Neuronal stem cell (in vitro differentiated cells): ENCODE measurements at regions not wholly inside any gene's neighbourhood (a gene's known extent, or its start where the extent isn't known, plus 50 kb on each side); places are given as distances from the start of the nearest gene placed in this dataset.

Source experiments
- DNase-seq: peaks from one replicate; pipeline ENCODE4 v3.0.0-alpha.2; 2013; ENCODE audit warnings: low spot score
- H2AFZ ChIP-seq: one replicate; pipeline ENCODE4 v1.6.1; 2013; ENCODE audit warnings: mild to moderate bottlenecking, low read length, inconsistent platforms
- H2AK5ac ChIP-seq: 2 replicates; pipeline ENCODE4 v1.6.1; 2013; ENCODE audit warnings: low read depth, mild to moderate bottlenecking, inconsistent platforms, low read length, moderate library complexity, mixed read lengths
- H2BK120ac ChIP-seq: 2 replicates; pipeline ENCODE4 v1.6.1; 2013; ENCODE audit warnings: low read depth, mild to moderate bottlenecking, inconsistent platforms, low read length, moderate library complexity, mixed read lengths
- H2BK12ac ChIP-seq: one replicate; pipeline ENCODE4 v1.6.1; 2013; ENCODE audit warnings: low read length, inconsistent platforms
- H2BK15ac ChIP-seq: 2 replicates; pipeline ENCODE4 v1.6.1; 2013; ENCODE audit warnings: mild to moderate bottlenecking, low read length, inconsistent platforms, mixed read lengths
- H2BK5ac ChIP-seq: one replicate; pipeline ENCODE4 v1.6.1; 2013; ENCODE audit warnings: inconsistent platforms, mild to moderate bottlenecking, low read length, moderate library complexity
- H3K14ac ChIP-seq: one replicate; pipeline ENCODE4 v1.6.1; 2013; ENCODE audit warnings: low read length, inconsistent platforms
- H3K18ac ChIP-seq: 2 replicates; pipeline ENCODE4 v1.6.1; 2013; ENCODE audit warnings: low read length, inconsistent platforms
- H3K23ac ChIP-seq: 2 replicates; pipeline ENCODE4 v1.6.1; 2013; ENCODE audit warnings: low read depth, mild to moderate bottlenecking, mixed read lengths, low read length, inconsistent platforms; ENCODE audit not compliant: poor library complexity
- H3K27ac ChIP-seq: replicated peaks from 3 replicates; pipeline ENCODE4 v1.5.1; 2013; ENCODE audit warnings: low read length, inconsistent platforms
- H3K27me3 ChIP-seq, 3 experiments: 2 replicates each; pipeline ENCODE4 v1.6.1; 2013; ENCODE audit warnings: low read length in 3 of 3, mild to moderate bottlenecking in 2 of 3, inconsistent platforms in 1 of 3, low read depth in 1 of 3, mixed read lengths in 1 of 3, moderate library complexity in 1 of 3; ENCODE audit not compliant: control insufficient read depth in 3 of 3, insufficient read depth in 3 of 3
- H3K36me3 ChIP-seq, 2 donors: replicated peaks in 1 of 2; 2 replicates each; pipeline ENCODE4 v1.6.1; 2013; ENCODE audit warnings: low read length in 2 of 2; ENCODE audit not compliant: control insufficient read depth in 2 of 2, insufficient read depth in 2 of 2
- H3K4ac ChIP-seq: 2 replicates; pipeline ENCODE4 v1.6.1; 2013; ENCODE audit warnings: inconsistent platforms, mild to moderate bottlenecking, low read length, moderate library complexity
- H3K4me1 ChIP-seq, 2 donors: 1 replicate in 1 of 2; 2 replicates in 1 of 2; pipeline ENCODE4 v1.6.1; 2013; ENCODE audit warnings: low read length in 2 of 2, low read depth in 1 of 2; ENCODE audit not compliant: control insufficient read depth in 2 of 2, insufficient read depth in 1 of 2
- H3K4me2 ChIP-seq: one replicate; pipeline ENCODE4 v1.6.1; 2013; ENCODE audit warnings: mild to moderate bottlenecking, low read length, inconsistent platforms; ENCODE audit not compliant: insufficient read depth, poor library complexity, severe bottlenecking
- H3K4me3 ChIP-seq, 2 donors: 2 replicates each; pipeline ENCODE4 v1.5.1; 2013; ENCODE audit warnings: low read length in 2 of 2, mild to moderate bottlenecking in 2 of 2, inconsistent platforms in 1 of 2, moderate library complexity in 1 of 2
- H3K79me1 ChIP-seq: one replicate; pipeline ENCODE4 v1.6.1; 2013; ENCODE audit warnings: low read depth, mild to moderate bottlenecking, inconsistent platforms, low read length, moderate library complexity
- H3K9ac ChIP-seq: one replicate; pipeline ENCODE4 v1.6.1; 2013; ENCODE audit warnings: mild to moderate bottlenecking, low read depth, low read length, inconsistent platforms; ENCODE audit not compliant: poor library complexity
- H3K9me3 ChIP-seq, 2 donors: replicated peaks in 1 of 2; 2 replicates each; pipeline versions ENCODE3 to v1.6.1; 2013; ENCODE audit warnings: low read length in 2 of 2, mild to moderate bottlenecking in 2 of 2, inconsistent platforms in 1 of 2, low read depth in 1 of 2, mixed read lengths in 1 of 2, moderate library complexity in 1 of 2; ENCODE audit not compliant: control insufficient read depth in 2 of 2, insufficient read depth in 1 of 2
- H4K8ac ChIP-seq: one replicate; pipeline ENCODE4 v1.6.1; 2013; ENCODE audit warnings: low read depth, mild to moderate bottlenecking, inconsistent platforms, low read length, moderate library complexity
- H4K91ac ChIP-seq: one replicate; pipeline ENCODE4 v1.6.1; 2013; ENCODE audit warnings: low read length, low read depth, mild to moderate bottlenecking, inconsistent platforms; ENCODE audit not compliant: poor library complexity
- WGBS, 2 donors: extraction: QIAGEN DNeasy Blood & Tissue Kit; methylation state at CpG; one replicate each; pipeline ENCODE4 v1.1.7; 2013; ENCODE audit warnings: missing lambda C conversion rate in 2 of 2, mixed read lengths in 1 of 2; ENCODE audit not compliant: insufficient read length in 2 of 2, insufficient replicate concordance in 1 of 2; ENCODE audit errors: extremely low coverage in 2 of 2; 5-methylcytosine and 5-hydroxymethylcytosine counted together

GRCh38 chr10:107813451-107814162 is 649.1 kb upstream of the SORCS1 start:
- no peaks in the 10 kb centered on the region for H3K9me3 ChIP-seq
- no peak overlapping the region for H3K9ac ChIP-seq
- H3K14ac ChIP-seq: no peak overlapping the region
- no peak overlapping the region for H2BK120ac ChIP-seq
- no peak for DNase-seq
- H3K4me3 ChIP-seq: no peak overlapping the region
- H4K8ac ChIP-seq: no peak overlapping the region
- H3K79me1 ChIP-seq: no peaks in the 10 kb centered on the region
- no peak overlapping the region for H4K91ac ChIP-seq
- H2AK5ac ChIP-seq: no peak overlapping the region
- no peak overlapping the region for H3K4me2 ChIP-seq
- peaks cover 0 to 3% of the 10 kb centered on the region in 2 donors for H3K4me1 ChIP-seq
- H3K18ac ChIP-seq: no peak overlapping the region
- H2BK12ac ChIP-seq: no peak overlapping the region
- H3K27me3 ChIP-seq: no peaks in the 10 kb centered on the region
- no peak overlapping the region for H3K4ac ChIP-seq
- no peak overlapping the region for H2BK15ac ChIP-seq
- no peaks in the 10 kb centered on the region for H3K36me3 ChIP-seq
- no peak overlapping the region for H3K27ac ChIP-seq
- no peak overlapping the region for H2AFZ ChIP-seq
- H2BK5ac ChIP-seq: no peak overlapping the region
- no peak overlapping the region for H3K23ac ChIP-seq
- no CpG with 5 or more reads among the region's 8 CpGs for WGBS, 2 donors

GRCh38 chr10:107809889-107810288 is 645.4 kb upstream of the SORCS1 start:
- Histone ChIP-seq H3K23ac (no peak overlapping the region), H3K18ac (no peak overlapping the region), H3K79me1 (no peaks in the 10 kb centered on the region), H3K9me3 (no peaks in the 10 kb centered on the region), H3K36me3 (no peaks in the 10 kb centered on the region), H3K27ac (no peak overlapping the region), H4K91ac (no peak overlapping the region), H3K27me3 (no peaks in the 10 kb centered on the region), H4K8ac (no peak overlapping the region), H3K9ac (no peak overlapping the region), H3K4me2 (no peak overlapping the region), H2BK15ac (no peak overlapping the region), H3K4me3 (no peak overlapping the region), H2AK5ac (no peak overlapping the region), H3K4me1 (peaks cover 0 to 12% of the 10 kb centered on the region in 2 donors), H2BK120ac (no peak overlapping the region), H3K14ac (no peak overlapping the region), H2AFZ (no peak overlapping the region), H3K4ac (no peak overlapping the region), H2BK12ac (no peak overlapping the region), H2BK5ac (no peak overlapping the region)
- no peak for DNase-seq
- no CpG with 5 or more reads among the region's 2 CpGs for WGBS, 2 donors

GRCh38 chr10:107807836-107808235 is 643.3 kb upstream of the SORCS1 start:
- no peak overlapping the region for H3K4me2 ChIP-seq
- DNase-seq: peak; percentile 6
- no peak overlapping the region for H4K8ac ChIP-seq
- H2BK5ac ChIP-seq: no peak overlapping the region
- no peaks in the 10 kb centered on the region for H3K9me3 ChIP-seq
- peaks cover 0 to 12% of the 10 kb centered on the region in 2 donors for H3K4me1 ChIP-seq
- no peak overlapping the region for H2AFZ ChIP-seq
- H2BK120ac ChIP-seq: no peak overlapping the region
- no peak overlapping the region for H3K23ac ChIP-seq
- H4K91ac ChIP-seq: no peak overlapping the region
- H3K79me1 ChIP-seq: no peaks in the 10 kb centered on the region
- H3K27ac ChIP-seq: peak overlapping the region; percentile 1
- H2AK5ac ChIP-seq: no peak overlapping the region
- H3K18ac ChIP-seq: no peak overlapping the region
- H2BK15ac ChIP-seq: no peak overlapping the region
- no peak overlapping the region for H3K4me3 ChIP-seq
- no peak overlapping the region for H3K9ac ChIP-seq
- no peak overlapping the region for H3K4ac ChIP-seq
- no peaks in the 10 kb centered on the region for H3K36me3 ChIP-seq
- WGBS, 2 donors: no CpG with 5 or more reads among the region's 5 CpGs
- H2BK12ac ChIP-seq: no peak overlapping the region
- no peak overlapping the region for H3K14ac ChIP-seq
- no peaks in the 10 kb centered on the region for H3K27me3 ChIP-seq

- no peak overlapping the region for H4K8ac ChIP-seq
- no peak overlapping the region for H2AFZ ChIP-seq
- no peak overlapping the region for H3K4ac ChIP-seq
- H3K23ac ChIP-seq: no peak overlapping the region
- DNase-seq: peak; percentile 9
- no peak overlapping the region for H2AK5ac ChIP-seq
- no peak overlapping the region for H3K4me3 ChIP-seq
- H3K27ac ChIP-seq: no peak overlapping the region
- no CpG with 5 or more reads among the region's 1 CpG for WGBS, 2 donors
- no peak overlapping the region for H2BK12ac ChIP-seq
- no peaks in the 10 kb centered on the region for H3K9me3 ChIP-seq
- H3K79me1 ChIP-seq: no peaks in the 10 kb centered on the region
- H3K27me3 ChIP-seq: no peaks in the 10 kb centered on the region
- no peak overlapping the region for H3K4me2 ChIP-seq
- H3K9ac ChIP-seq: no peak overlapping the region
- no peak overlapping the region for H2BK15ac ChIP-seq
- no peak overlapping the region for H2BK120ac ChIP-seq
- no peak overlapping the region for H2BK5ac ChIP-seq
- peaks cover 0 to 12% of the 10 kb centered on the region in 2 donors for H3K4me1 ChIP-seq
- H3K36me3 ChIP-seq: no peaks in the 10 kb centered on the region
- no peak overlapping the region for H3K18ac ChIP-seq
- no peak overlapping the region for H4K91ac ChIP-seq
- no peak overlapping the region for H3K14ac ChIP-seq
Measured at GRCh38 chr10:107806026-107806425, 641.5 kb upstream of the SORCS1 start.
